ENCODE measurements at regions not wholly inside any gene's neighbourhood (a gene's known extent, or its start where the extent isn't known, plus 50 kb on each side); places are given as distances from the start of the nearest gene placed in this dataset.

DNA sequence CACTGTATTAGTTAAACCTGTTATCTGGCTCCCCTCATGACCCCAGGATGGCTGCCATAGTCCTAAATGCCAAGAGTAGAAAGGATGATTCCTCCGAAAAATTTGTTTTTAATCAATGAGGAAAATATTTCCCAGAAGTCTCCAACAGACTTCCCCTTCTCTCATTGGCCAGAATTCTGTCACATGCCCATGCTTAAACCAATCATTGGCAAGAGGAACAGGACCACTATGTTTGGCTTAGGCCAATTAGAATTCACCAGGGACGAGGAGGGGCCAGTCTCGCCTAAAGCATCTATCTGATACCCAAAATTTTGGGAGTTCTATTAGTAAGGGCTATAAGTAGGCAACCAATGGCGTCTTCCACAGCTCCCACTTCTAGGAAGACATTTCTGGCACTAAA is 71.2 kb upstream of the IL6 start:
- no peak for DNase-seq

DNA sequence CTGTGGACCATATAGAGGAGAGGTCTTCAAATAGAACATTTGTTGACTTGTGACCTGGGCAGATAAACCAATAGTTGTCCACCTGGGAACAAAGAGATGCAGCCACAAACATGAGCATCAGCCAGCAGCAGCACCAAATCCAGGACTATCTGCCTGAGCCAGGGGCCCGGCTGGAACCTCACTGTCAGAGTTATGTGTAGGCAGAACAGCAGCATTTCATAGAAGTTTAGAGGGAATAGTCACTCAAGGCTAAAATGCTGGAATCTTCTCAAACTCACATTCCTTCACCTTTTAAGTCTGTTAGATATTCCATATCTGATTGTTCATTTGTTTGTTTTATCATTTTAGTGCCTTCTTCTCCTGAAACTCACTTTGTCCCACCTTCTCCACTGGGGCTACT is 72.2 kb upstream of the IL6 start:
- DNase-seq = no peak

DNA sequence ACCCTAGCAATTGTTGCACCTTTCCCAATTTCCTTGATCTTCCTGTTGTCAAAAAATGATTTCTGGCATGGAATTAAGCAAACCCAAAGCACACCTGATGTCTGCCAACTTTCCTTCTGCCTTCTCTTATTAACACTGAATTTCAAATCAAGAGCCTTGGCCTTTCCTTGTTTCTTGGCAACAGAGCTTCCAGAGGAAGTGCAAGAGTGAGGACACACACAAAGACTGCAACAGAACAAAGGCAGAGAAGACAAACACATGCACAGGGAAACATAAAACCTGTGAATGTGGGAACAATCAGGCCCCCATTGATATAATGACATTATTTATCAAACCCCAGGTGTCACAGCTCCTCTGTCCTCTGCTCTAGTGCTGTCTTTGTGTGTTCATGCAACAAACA is 73.0 kb upstream of the IL6 start:
- peak; percentile 58 to 74 for DNase-seq

DNA sequence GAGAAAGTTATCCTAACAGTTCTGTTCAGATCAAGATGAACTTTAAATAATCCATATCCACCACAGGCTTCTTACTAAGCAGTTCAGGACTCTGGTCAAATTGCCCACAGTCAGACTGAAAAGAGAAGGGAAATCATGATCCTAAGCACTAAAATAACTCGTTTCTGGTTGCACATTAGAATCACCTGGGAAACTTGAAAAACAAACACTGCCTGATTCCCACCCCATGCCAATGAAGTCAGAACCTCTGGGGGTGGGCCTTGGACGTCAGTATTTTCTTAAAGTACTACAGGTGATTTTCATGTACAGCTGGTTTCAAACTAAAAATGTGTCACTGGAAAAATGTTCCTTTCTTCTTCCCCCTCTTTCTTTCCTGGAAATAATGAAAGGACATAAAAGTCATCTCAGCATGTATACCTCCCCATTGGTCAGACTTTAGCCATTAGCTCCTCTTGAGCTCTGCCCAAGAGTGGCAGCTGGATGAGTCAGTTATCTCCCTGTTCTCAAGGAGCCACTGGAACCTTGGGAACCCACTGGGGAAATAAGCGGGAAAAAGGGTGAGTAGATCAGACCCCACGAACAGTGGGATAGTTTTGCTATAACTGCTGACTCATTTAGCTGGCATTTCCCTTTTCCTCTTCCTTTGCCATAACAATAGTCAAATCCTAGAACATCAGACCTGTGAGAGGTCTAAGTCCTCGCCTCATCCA is 75.3 kb upstream of the IL6 start:
- no peak for DNase-seq

DNA sequence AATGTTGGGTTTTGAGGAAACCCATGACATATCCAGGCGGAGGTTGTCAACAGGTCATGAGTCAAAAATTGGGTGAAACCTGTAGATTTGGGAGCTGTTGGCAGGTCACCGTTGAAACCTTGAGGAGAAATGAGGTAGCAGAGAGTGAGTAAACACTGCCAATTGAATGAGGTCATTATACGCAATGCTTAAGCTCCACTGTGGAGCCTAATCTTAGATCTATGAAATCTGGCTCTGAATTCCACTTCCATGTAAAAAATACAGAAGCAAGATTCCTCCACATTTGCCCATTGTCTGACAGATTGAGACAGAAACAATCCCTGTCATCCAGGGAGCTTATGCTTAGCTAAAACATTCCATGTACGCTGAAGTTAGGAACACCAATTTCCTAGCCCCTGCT is 76.0 kb upstream of the IL6 start:
- no peak for DNase-seq

DNA sequence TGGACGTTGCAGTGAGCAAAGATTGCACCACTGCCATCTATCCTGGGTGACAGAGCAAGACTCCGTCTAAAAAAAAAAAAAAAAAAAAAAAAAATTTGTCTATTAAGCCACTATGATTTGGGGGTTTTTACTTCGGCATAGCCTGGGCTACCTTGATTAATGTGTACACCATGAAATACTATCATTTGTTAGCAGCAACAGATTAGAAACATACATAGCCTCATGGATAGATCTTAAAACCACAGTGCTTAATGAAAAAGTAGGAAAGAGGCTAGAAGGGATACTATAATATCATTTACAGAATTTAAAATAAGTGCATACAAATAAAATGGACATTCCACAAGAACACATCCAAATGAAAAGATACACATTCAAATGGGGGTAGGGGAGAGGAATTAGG is 77.3 kb upstream of the IL6 start:
- DNase-seq = no peak

DNA sequence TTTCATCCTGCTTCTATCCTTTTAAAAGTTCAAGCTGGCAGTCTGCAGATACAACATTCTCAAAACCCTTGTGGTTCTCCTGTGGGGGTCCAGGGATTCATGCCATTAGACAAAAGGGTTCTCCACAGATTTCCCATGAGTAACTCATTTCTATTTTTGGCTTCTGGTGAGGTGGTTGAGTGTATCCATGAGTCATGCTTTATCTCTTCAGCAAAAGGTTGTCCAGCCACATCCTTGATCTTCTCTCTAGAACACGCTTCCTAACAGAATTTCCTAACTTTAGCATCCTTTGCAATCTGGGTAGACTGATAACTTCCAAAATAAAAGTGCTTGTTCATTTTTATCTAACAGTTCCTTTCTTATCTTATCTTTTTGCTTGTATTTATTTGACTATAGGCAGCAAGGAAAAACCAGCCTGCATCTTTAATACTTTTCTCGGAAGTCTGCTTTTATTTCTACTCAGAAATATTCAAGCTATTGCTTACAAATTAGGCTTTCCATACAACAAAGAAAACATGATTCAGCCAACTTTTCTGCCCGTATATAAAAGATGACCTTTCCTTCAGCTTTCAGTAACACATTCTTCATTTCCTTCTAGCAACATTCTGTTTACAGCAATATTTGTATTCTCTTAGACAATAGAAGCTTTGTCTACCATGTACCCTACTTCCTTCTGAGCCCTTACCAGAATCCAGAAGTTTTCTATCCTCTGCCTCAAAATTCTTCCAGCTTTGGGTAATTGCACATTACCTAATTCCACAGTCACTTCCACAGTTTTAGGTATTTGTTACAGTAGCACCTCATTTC is 79.3 kb upstream of the IL6 start:
- DNase-seq = no peak

DNA sequence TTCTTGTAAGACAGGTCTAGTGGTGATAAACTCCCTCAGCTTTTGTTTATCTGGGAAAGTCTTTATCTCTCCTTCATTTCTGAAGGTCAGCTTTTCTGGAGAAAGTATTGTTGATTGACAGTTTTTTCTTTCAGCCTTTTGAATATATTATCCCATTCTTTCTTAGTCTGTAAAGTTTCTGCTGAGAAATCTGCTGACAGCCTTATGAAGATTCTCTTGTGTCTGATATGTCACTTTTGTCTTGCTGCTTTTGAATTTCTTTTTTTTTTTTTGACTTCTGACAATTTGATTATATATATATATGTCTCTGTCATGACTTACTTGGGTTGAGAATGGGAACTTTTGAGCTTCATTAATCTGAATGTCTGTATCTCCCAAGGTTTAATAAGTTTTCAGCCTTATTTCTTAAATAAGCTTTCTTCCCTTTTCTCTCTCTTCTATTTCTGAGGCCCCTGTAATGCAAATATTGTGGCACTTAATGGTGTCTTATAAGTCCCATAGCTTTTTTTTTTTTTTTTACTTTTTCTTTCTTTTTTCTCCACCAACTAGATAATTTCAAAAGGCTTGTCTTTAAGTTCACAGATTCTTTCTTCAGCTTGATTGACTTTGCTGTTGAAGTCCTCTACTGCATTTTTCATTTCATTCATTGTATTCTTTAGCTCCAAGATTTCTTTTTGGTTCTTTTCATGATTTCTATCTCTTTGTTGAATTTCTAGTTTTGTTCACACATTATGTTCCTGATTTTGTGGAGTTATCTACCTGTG is 81.4 kb upstream of the IL6 start:
- no peak for DNase-seq

DNA sequence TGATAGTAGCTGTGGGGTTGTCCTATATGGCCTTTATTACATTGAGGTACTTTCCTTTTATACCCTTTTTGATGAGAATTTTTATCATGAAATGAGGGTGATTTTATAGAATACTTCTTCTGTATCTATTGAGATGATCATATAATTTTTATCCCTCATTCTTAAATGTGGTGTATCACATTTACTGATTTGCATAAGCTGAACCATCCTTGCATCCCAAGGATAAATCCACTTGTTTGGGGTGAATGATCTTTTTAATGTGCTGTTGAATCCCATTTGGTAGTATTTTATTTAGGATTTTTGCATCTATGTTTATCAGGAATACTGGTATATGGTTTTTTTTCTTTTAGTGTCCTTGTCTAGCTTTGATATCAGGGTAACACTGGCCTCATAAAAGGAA is 84.5 kb upstream of the IL6 start:
- DNase-seq = no peak

DNA sequence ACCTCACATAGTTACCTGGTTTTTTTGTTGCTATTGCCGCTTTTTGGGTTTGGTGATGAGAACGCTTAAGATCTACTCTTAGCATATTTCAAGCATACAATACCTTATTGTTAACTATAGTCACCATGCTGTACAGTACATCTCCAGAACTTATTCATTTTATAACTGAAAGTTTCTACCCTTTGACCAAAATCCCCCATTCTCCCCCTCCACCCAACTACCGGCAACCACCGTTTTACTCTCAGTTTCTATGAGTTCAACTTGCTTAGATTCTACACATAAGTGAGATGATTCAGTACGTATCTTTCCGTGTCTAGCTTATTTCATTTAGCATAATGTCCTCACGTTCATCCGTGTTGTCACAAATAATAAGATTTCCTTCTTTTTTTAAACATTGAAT is 86.7 kb upstream of the IL6 start:
- no peak for DNase-seq

DNA sequence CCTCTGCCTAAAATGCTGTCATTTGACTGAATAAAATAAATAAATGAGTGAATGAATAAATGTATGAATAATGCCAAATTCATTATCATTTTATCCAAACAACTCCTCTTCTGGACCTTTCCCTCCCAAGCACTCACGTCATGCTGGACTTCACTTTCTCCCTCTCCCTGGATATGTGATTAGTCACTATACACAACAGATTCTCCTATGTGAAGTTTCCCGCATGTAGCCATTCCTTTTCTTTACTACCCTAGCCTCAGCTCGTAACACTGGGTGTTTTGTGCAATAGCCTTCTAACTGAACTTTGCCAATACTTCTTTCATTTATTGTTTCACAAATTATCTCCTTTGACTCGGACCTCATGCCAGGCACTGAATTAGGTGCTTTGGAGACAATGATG is 87.6 kb upstream of the IL6 start:
- no peak for DNase-seq

DNA sequence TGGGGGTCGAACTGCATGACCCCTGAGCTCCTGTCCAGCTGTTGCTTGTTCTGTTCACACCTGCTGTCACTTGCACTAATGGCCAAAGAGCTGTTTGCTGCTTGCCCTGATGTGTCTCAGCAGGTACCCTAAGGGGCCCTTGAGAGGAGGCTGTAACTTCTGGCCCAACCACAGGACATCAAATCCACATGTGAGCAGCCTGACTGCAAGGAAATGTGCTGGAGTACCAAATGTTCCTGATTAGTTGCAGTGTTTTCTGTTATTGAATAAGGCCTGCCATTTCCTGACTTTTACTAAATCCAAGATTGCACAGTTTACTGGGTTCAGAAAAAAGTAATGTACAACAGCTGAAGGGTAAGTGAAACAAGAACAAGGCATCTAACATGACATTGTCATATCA is 91.7 kb upstream of the IL6 start:
- DNase-seq = no peak

DNA sequence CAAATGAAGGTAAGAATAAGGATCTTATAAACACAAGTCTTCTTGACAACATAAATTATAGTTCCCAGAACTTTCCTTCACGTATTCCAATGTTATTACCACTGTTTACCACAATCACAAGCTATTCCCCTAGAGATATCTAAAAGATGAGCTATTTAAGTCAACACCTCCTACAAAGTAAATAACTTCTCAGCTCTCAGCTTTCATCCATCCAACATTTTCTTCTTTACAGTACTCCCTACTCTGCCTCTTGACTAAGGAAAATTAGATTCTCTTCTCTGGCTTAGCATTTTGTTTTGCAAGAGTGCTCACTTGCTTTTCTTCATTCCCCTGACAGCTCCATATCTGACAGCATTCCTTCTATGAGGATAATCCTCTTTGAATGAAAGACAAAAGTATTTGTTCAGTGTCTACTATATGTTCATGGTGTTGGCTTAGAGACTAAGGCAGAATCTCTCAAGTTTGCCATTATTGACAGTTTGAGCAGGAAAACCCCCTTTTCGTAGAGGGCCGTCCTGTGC is 93.0 kb upstream of the IL6 start:
- DNase-seq = no peak

DNA sequence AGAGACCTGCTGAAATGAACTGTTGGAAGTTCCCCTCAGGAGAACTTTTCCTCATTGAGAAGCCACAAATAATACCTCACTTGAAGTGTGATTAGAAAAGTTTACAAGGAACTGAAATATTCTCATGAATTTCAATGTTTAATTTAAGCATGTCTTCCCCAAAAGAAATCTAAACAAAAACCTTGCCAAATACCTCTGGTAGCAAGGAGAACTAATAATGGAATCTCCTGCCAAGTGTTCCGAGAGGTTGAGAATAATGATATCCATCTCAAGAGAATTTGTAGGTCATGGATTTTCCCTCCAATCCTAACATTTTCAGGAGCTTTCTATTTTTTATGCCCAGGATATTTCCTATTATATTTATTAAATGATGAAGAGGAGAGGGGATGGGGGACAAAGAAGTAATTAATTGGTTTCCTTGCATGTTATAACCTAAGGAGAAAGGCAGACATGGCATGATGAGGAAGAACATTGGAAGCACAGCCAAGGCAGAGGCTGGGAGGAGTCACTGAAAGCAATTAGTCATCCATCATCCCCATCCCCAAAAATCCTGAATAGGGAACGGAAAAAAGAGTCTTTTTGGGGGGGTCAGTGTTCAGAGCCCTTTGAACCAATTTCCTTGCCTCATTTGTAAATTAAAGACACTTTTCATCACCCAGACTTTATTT is 93.6 kb upstream of the IL6 start:
- no peak for DNase-seq

DNA sequence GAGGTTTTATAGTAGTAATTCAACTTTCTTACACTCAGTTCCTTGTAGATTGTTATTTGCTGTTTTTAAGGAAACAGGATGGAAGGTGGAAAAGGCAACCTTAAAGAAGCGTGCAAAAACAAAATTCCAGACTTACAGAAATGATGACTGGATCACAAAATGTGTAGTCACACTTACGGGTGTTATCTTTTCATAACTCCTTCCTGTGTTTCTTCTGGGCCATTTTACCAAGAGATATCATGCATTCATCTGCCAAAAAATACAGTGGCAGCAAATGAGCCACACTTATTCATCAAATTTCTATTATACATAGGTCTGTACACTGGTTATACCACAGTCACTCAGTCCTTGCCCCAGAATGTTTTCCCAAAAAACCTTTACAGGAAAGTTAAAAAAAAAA is 94.3 kb upstream of the IL6 start:
- no peak for DNase-seq

DNA sequence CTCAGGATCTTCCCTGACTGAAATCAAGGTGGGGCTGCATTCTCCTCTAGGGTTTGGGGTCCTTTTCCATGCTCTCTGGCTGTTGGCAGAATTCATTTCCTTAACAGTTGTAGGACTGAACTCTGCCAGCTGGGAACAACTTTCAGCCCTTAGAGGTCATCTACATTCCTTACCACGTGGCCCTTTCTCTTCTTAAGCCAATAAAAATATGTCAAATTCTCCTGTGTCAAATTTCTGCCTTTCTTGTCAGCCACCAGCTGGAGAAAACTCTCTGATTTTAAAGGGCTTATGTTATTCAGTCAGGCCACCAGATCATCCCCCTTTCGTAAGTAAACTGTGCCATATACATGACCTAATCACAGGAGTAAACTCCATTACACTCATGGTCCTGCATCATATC is 95.3 kb upstream of the IL6 start:
- DNase-seq = no peak

DNA sequence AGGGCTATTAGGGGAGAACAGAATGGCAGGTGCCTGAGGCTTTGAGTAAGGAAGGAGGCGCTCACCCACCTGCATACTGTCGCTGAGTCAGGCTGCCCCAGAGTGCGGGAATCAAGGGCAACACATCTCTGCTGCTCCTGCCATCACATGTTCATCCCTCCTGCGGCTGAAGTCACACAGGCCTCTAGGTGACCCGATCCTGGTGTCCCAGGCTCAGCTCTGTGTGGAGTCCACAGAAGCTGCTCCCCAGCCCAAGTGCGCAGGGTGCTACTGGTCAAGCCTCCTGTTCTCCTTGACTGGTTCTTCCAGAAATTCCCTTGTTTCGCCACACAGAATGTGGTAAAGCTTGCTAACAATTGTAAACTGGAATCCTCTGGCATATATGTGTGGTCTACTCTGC is 96.9 kb upstream of the IL6 start:
- no peak for DNase-seq

DNA sequence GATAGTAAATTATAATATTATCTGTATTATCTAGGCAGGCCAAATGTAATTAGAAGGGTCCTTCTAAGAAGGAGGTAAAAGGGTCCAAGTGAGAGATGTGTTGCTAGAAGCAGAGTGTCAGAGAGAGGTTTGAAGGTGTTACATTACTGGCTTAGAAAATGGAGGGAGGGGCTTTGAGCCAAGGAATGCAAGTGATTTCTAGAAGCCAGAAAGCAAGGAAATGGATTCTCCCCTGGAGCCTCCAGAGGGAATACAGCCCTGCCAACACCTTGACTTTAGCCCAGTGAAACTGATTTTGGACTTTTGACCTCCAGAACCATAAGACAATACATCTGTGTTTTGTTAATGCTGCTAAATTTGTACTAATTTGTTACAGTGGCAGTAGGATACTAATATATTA is 97.9 kb upstream of the IL6 start:
- DNase-seq = no peak

DNA sequence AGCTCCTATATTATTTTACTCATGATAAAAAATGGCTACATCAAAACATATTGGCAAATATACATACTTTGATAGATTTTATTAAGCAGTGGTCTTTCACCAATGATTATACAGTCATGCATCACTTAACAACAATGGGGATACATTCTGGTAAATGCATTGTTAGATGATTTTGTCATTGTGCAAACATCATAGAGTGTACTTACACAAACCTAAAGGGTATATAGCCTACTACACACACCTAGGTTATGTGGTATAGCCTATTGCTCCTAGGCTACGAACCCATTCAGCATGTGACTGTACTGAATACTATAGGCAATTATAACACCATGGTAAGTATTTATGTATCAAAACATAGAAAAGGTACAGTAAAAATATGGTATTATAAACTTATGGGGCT is 98.9 kb upstream of the IL6 start:
- no peak for DNase-seq

DNA sequence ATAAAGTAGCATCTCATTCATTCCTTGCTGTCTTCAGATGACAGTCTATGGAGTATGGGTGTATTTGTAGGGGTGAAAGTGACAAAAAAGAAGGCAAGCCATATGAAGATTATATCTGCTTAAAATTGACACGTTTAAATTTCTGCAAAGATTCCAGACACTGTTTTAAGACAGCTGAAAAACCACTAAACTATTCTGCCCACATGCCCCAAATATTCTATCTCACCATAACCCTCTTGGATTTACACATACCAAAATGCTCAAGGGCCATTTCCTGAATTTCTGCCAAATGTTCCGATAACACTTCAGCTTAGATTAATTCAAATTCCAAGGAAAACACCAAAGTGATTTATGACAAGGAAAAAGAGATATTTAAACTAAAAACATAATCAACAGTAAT is 99.9 kb upstream of the IL6 start:
- DNase-seq = no peak

DNA sequence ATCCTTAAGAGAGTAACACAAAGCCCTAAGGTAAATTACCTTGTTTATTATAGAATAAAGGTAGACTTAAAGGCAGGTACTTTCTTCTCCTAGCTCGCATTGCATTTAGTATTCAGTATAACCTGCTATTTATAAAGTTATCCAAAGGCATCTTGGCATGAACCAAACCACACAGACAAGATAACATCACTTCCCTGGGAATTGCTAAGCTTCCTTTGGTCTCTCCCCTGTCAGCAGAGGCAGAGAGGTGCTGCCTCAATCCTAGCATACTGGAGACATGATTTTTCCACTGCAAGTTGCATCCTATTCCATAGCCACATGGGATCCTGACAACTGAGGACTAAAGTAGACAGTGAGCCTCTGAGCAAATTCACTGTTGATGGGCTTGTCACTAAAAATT is 101.7 kb upstream of the IL6 start:
- DNase-seq = no peak

DNA sequence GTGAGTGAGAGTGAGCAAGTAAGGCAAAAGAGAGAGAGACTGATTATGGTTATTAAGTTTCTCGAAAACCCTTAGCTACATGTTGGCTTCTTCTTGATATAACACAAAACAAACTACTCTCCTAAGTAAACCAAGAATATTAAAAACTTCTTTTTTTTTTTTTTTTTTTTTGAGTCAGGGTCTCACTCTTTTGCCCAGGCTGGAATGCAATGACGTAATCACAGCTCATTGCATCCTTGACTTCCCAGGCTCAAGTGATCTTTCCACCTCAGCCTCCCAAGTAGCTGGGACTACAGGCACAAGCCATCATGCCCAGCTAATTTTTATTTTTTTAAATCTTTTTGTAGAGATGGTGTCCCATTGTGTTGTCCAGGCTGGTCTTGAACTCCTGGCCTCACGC is 102.2 kb upstream of the IL6 start:
- DNase-seq = no peak

DNA sequence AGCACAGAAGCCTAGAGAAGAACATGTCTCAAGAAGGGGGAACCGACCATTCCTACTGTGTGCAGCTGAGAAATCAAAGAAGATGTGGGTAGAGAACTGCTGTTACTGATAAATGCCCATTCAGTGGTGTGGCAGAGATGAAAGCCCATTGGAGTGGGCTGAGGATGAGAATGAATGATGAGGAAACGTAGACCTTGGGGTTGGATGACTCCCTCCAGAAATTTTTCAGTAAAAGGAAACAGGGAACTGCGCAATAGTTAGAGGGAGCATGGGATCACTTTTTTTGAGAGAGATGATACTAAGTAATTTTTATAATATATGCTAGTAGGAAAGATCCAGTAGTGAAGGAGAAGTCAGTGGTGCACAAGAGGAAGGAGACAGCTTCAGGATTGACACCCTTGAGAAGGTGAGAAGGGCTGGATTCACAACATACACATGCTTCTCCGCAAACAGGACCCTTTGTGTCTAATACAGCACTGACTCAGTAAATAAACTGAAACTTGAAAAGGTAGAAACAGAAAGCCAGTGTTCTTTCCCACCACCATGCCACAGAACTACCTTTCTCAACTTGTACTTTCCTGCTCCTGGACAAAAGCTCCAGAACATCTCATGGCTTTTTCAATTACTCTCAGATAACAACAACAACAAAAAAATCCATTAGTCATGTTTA is 104.7 kb upstream of the IL6 start:
- no peak for DNase-seq

All from NCI-H1930 (cell line).